ENCODE measurements at regions not wholly inside any gene's neighbourhood (a gene's known extent, or its start where the extent isn't known, plus 50 kb on each side); places are given as distances from the start of the nearest gene placed in this dataset.
A peak's percentile ranks its signal among the peaks of the same experiment; 100 is the strongest.
"Not testable (repeated sequence)": the region's sequence is repeated elsewhere in the genome, so short reads cannot be mapped to it uniquely, and the experiment has no call there.

DNA sequence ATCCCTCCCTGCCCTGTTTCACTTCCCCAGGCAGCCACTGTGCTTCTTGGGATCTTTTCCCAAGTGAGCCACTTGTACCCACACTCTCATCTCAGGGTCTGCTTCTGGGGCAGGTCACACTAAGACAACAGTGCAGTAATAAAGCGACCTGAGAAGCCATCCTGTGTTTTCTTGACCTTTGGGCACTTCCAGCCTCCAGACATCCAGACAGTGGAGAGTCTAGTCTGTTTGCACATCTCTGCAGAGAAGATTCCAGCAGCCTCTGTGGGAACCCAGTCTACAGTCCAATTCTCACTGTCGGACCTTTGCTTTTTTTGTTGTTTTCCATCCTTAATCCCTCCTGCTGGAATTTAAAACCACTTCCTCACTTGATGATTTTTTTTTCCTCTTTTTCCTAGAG lies 50.3 kb upstream of the ATP6AP2 start:
- no peaks in the 10 kb centered on the region for H3K27me3 ChIP-seq (replicated peaks)
- DNase-seq, result no peak
- H3K36me3 ChIP-seq (replicated peaks), result no peaks in the 10 kb centered on the region
- TF ChIP-seq, protein P1, sequence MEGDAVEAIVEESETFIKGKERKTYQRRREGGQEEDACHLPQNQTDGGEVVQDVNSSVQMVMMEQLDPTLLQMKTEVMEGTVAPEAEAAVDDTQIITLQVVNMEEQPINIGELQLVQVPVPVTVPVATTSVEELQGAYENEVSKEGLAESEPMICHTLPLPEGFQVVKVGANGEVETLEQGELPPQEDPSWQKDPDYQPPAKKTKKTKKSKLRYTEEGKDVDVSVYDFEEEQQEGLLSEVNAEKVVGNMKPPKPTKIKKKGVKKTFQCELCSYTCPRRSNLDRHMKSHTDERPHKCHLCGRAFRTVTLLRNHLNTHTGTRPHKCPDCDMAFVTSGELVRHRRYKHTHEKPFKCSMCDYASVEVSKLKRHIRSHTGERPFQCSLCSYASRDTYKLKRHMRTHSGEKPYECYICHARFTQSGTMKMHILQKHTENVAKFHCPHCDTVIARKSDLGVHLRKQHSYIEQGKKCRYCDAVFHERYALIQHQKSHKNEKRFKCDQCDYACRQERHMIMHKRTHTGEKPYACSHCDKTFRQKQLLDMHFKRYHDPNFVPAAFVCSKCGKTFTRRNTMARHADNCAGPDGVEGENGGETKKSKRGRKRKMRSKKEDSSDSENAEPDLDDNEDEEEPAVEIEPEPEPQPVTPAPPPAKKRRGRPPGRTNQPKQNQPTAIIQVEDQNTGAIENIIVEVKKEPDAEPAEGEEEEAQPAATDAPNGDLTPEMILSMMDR (IDR thresholded peaks at IDR 0.05; ENCODE audit: low read depth, low read length, missing control alignments), result no peak
- in situ Hi-C loops (cut with HindIII; ENCODE audit: low pct_ligation_motif_present, low sequenced_read_pairs), result no loop called here
- H3K4me3 ChIP-seq (ENCODE audit: low read depth, low read length), result no peak overlapping the region
- H3K27ac ChIP-seq, result no peak overlapping the region

DNA sequence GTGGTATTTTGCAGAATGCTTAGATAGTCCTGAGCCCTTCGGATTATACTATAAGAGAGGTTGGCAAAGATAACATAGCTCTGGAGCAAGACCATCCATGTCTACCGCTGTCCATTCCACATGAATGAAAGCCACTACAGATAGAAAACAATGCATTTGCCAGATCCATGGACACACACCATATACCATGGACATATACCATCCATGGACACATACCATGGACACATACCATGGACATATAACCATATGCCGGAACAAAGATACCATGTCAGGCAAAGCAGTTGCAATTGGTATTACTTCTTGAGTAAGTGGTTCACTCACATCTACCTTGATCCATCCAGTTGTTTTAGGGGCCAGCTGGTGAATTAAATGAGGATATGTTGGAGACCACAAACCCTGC lies 53.2 kb upstream of the ATP6AP2 start:
- in situ Hi-C loops (cut with HindIII; ENCODE audit: low pct_ligation_motif_present, low sequenced_read_pairs), result no loop called here
- Histone ChIP-seq H3K36me3 (replicated peaks) (no peaks in the 10 kb centered on the region), H3K4me3 (ENCODE audit: low read depth, low read length) (no peak overlapping the region), H3K27me3 (replicated peaks) (no peaks in the 10 kb centered on the region), H3K27ac (no peak overlapping the region)
- DNase-seq, result no peak
- TF ChIP-seq, protein P1 (IDR thresholded peaks at IDR 0.05; ENCODE audit: low read depth, low read length, missing control alignments), result no peak

DNA sequence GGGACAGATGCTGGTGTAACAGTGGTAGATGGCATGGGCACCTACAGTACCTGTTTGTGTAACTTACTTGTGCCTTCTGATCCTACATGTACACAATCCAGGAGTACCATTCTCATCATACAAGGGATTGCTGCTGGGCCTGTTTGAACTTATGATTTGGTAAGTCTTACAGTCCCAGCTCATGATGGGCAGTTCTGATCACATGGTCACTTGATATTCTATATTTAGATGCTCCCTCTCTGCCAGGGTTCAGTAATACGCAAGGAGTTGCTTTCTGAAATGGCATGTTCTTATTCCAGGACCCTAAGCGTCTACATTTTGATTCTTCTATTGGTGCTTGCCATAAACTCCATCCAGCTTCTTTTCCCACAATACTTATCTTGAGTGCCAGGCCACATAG lies 54.4 kb upstream of the ATP6AP2 start:
- no peak for DNase-seq
- TF ChIP-seq, protein P1 (IDR thresholded peaks at IDR 0.05; ENCODE audit: low read depth, low read length, missing control alignments), result no peak
- H3K27me3 ChIP-seq (replicated peaks), result no peaks in the 10 kb centered on the region
- H3K27ac ChIP-seq, result no peak overlapping the region
- H3K4me3 ChIP-seq (ENCODE audit: low read depth, low read length), result no peak overlapping the region
- H3K36me3 ChIP-seq (replicated peaks), result no peaks in the 10 kb centered on the region
- in situ Hi-C loops (cut with HindIII; ENCODE audit: low pct_ligation_motif_present, low sequenced_read_pairs), result no loop called here

DNA sequence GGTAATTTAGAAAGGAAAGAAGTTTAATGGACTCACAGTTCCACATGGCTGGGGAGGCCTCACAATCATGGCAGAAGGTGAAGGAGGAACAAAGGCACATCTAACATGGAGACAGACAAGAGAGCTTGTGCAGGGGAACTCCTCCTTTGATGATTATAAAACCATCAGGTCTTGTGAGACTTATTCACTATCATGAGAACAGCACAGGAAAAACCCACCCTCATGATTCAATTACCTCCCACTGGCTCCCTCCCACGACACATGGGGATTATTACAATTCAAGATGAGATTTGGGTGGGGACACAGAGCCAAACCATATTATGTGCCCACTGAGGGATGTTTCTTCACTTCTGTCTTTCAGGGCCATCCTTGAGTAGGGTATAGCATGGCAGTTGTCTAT lies 54.9 kb upstream of the ATP6AP2 start:
- in situ Hi-C loops (cut with HindIII; ENCODE audit: low pct_ligation_motif_present, low sequenced_read_pairs); H3K27me3 ChIP-seq (replicated peaks); H3K36me3 ChIP-seq (replicated peaks); H3K4me3 ChIP-seq (ENCODE audit: low read depth, low read length); H3K27ac ChIP-seq; DNase-seq: not testable (repeated sequence)

DNA sequence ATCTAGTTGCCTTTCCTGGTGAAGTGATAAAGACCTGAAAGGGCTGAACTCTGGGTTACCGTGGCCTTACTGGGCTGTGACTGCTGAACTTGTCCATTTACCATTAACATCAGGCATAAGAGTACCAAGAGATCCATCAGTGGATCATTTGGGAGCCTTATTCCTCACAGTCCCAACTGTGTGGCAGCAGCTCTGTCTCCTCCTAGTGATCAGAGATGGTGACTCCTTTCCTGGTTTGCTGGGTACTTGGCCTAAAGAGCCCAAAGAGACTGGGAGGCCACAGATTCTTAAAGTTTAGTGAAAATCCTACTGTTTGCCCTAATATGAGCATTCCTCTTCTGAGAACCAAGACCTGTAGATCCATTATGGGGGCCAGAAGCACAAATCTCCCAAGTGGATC lies 56.3 kb upstream of the ATP6AP2 start:
- no peak for DNase-seq
- in situ Hi-C loops (cut with HindIII; ENCODE audit: low pct_ligation_motif_present, low sequenced_read_pairs), result no loop called here
- no peak overlapping the region for H3K4me3 ChIP-seq (ENCODE audit: low read depth, low read length)
- no peaks in the 10 kb centered on the region for H3K27me3 ChIP-seq (replicated peaks)
- no peak overlapping the region for H3K27ac ChIP-seq
- TF ChIP-seq, protein P1 (IDR thresholded peaks at IDR 0.05; ENCODE audit: low read depth, low read length, missing control alignments), result peak; percentile 34
- no peaks in the 10 kb centered on the region for H3K36me3 ChIP-seq (replicated peaks)

DNA sequence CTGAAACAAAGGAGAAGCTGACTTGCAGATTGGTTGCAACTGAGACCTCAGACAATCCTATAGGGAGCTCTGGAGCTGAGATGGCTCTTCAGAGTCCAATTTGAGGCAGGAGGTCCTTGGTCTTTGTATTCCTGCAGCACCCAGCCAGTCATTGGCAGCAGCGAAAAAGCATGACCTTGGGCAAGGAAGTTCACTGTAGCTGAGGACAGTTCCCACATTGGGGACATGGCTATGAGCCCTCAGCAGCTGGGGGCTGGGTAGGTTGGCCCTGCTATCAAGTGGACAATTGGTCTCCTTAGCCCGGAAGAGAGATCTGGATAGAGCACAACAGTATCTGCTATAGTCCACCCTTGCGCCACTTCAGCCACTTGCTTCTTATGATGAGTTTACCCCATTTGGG lies 56.9 kb upstream of the ATP6AP2 start:
- Histone ChIP-seq H3K36me3 (replicated peaks) (no peaks in the 10 kb centered on the region), H3K27ac (no peak overlapping the region), H3K4me3 (ENCODE audit: low read depth, low read length) (no peak overlapping the region), H3K27me3 (replicated peaks) (no peaks in the 10 kb centered on the region)
- in situ Hi-C loops (cut with HindIII; ENCODE audit: low pct_ligation_motif_present, low sequenced_read_pairs), result no loop called here
- TF ChIP-seq, protein P1 (IDR thresholded peaks at IDR 0.05; ENCODE audit: low read depth, low read length, missing control alignments), result no peak
- DNase-seq, result no peak

All from brain microvascular endothelial cell (primary cell).